GM12878 (cell line): ENCODE measurements at regions not wholly inside any gene's neighbourhood (a gene's known extent, or its start where the extent isn't known, plus 50 kb on each side); places are given as distances from the start of the nearest gene placed in this dataset.

ENCODE experiments used
- ATAC-seq: fragments of 200-7000 bp; cut with Tn5 transposase; 3 replicates; pipeline ENCODE4 v1.9.1; 2020; ENCODE audit warnings: mild to moderate bottlenecking, moderate library complexity
- BruUV-seq: library from RNA; stranded (reverse); fragments of 400-500 nt; replicated peaks from 2 replicates; lab custom pipeline; 2021; lab: Mats Ljungman, UMichigan
- CTCF ChIA-PET: fragments of 300-600 bp; sonication (Branson Sonifier 250); formaldehyde crosslinking; extraction: SDS; loops from one replicate; lab custom pipeline; 2021; ENCODE audit warnings: inconsistent platforms; lab: Yijun Ruan, JAX
- POLR2A ChIA-PET: fragments of 350-600 bp; formaldehyde crosslinking; extraction: SDS; loops from one replicate; lab custom pipeline; 2021; ENCODE audit warnings: inconsistent platforms; lab: Charles Lee
- RAD21 ChIA-PET: fragments of 300-600 bp; sonication (Branson Sonifier 250); formaldehyde crosslinking; loops from one replicate; lab custom pipeline; 2023; ENCODE audit warnings: antibody characterized with exemption; ENCODE audit not compliant: unreplicated experiment; lab: Charles Lee
- SMC1A ChIA-PET: fragments of 300-600 bp; sonication (Branson Sonifier 250); formaldehyde crosslinking; loops from one replicate; lab custom pipeline; 2023; ENCODE audit not compliant: unreplicated experiment, uncharacterized antibody; lab: Charles Lee
- DNase-seq: peaks from one replicate; pipeline ENCODE4 v3.0.0-alpha.2; 2011; ENCODE audit warnings: low read depth, low spot score
- FAIRE-seq: peaks from 3 replicates; lab custom pipeline; 2011; peaks lifted over from hg19 to GRCh38; lab: Jason Lieb, UNC
- H2AFZ ChIP-seq: 2 replicates; pipeline ENCODE4 v1.6.0; 2011; ENCODE audit warnings: low read depth, low read length, control low read depth; ENCODE audit not compliant: control insufficient read depth
- H3K27ac ChIP-seq: 2 replicates; pipeline ENCODE4 v1.5.1; 2011; ENCODE audit warnings: control low read depth; ENCODE audit not compliant: control insufficient read depth, insufficient read depth
- H3K27me3 ChIP-seq, 2 experiments: replicated peaks in 1 of 2; 2 replicates each; pipeline versions ENCODE4 v1.6.0 to v1.6.1; 2011; ENCODE audit warnings: low read length in 1 of 2; ENCODE audit not compliant: control insufficient read depth in 2 of 2, insufficient read depth in 2 of 2
- H3K36me3 ChIP-seq, 2 experiments: 2 replicates each; pipeline ENCODE4 v1.5.1; 2011; ENCODE audit warnings: low read length in 1 of 2; ENCODE audit not compliant: control insufficient read depth in 2 of 2, insufficient read depth in 2 of 2
- H3K4me1 ChIP-seq: 2 replicates; pipeline ENCODE4 v1.6.1; 2011; ENCODE audit warnings: mild to moderate bottlenecking, low read length, moderate library complexity, mixed read lengths; ENCODE audit not compliant: control insufficient read depth, insufficient read depth
- H3K4me2 ChIP-seq: 2 replicates; pipeline ENCODE4 v1.6.0; 2011; ENCODE audit warnings: control low read depth; ENCODE audit not compliant: control insufficient read depth, insufficient read depth
- H3K4me3 ChIP-seq: fragments of 200-600 bp; sonication (generic); 2 replicates; pipeline ENCODE4 v1.5.1; 2016
- H3K79me2 ChIP-seq: 2 replicates; pipeline ENCODE4 v1.6.0; 2011; ENCODE audit warnings: low read length; ENCODE audit not compliant: control insufficient read depth, insufficient read depth
- H3K9ac ChIP-seq: 2 replicates; pipeline ENCODE4 v1.8.0; 2011; ENCODE audit warnings: low read length, control low read depth, mixed read lengths; ENCODE audit not compliant: control insufficient read depth, insufficient read depth
- H3K9me3 ChIP-seq: replicated peaks from 3 replicates; pipeline ENCODE4 v1.5.1; 2011; ENCODE audit warnings: mild to moderate bottlenecking, low read length; ENCODE audit not compliant: control insufficient read depth, insufficient read depth
- H4K20me1 ChIP-seq: 2 replicates; pipeline ENCODE4 v1.6.0; 2011; ENCODE audit not compliant: control insufficient read depth, insufficient read depth
- ATF7 ChIP-seq: fragments of 450-650 bp; IDR thresholded peaks from 2 replicates; pipeline ENCODE4 v1.6.1; 2016; ENCODE audit warnings: low read depth, mild to moderate bottlenecking
- CHD1 ChIP-seq: IDR thresholded peaks from 2 replicates; pipeline ENCODE4 v1.6.1; 2012; ENCODE audit warnings: low read depth, low read length, improper control_type of control experiment
- CHD2 ChIP-seq: IDR thresholded peaks from 2 replicates; pipeline ENCODE4 v1.6.1; 2011; ENCODE audit warnings: low read depth, low read length, improper control_type of control experiment, borderline replicate concordance
- CREM ChIP-seq: IDR thresholded peaks from 2 replicates; pipeline ENCODE4 v1.6.1; 2014; ENCODE audit warnings: antibody characterized with exemption, low read depth
- EZH2 ChIP-seq: IDR thresholded peaks from 2 replicates; pipeline ENCODE4 v1.6.1; 2012; ENCODE audit warnings: low read depth, mild to moderate bottlenecking, control low read depth, inconsistent platforms, low read length, borderline replicate concordance; ENCODE audit not compliant: control insufficient read depth
- GABPA ChIP-seq: IDR thresholded peaks from 2 replicates; pipeline ENCODE4 v1.6.1; 2014; ENCODE audit warnings: antibody characterized with exemption, low read depth, mild to moderate bottlenecking, inconsistent platforms
- JUNB ChIP-seq: IDR thresholded peaks from 2 replicates; pipeline ENCODE4 v1.6.1; 2016; ENCODE audit warnings: antibody characterized with exemption, mild to moderate bottlenecking
- MEF2B ChIP-seq: fragments of 450-650 bp; IDR thresholded peaks from 2 replicates; pipeline ENCODE4 v1.6.1; 2018; ENCODE audit warnings: mild to moderate bottlenecking, moderate library complexity; ENCODE audit not compliant: partially characterized antibody, poor library complexity, severe bottlenecking
- MLLT1 ChIP-seq: fragments of 450-650 bp; IDR thresholded peaks from 2 replicates; pipeline ENCODE4 v1.6.1; 2016; ENCODE audit warnings: mild to moderate bottlenecking
- PAX8 ChIP-seq: fragments of 450-650 bp; IDR thresholded peaks from 2 replicates; pipeline ENCODE4 v1.6.1; 2017; ENCODE audit warnings: mild to moderate bottlenecking, moderate library complexity
- SP1 ChIP-seq: IDR thresholded peaks from one replicate; pipeline ENCODE4 v1.6.1; 2011; ENCODE audit warnings: low read depth, low read length
- TAF1 ChIP-seq: IDR thresholded peaks from 2 replicates; pipeline ENCODE4 v1.6.1; 2011; ENCODE audit warnings: mild to moderate bottlenecking, low read depth, low read length, borderline replicate concordance
- YBX1 ChIP-seq: fragments of 450-650 bp; IDR thresholded peaks from 2 replicates; pipeline ENCODE4 v1.6.1; 2016; ENCODE audit warnings: antibody characterized with exemption
- ZNF384 ChIP-seq: IDR thresholded peaks from 2 replicates; pipeline ENCODE4 v1.6.1; 2012; ENCODE audit warnings: low read depth, mild to moderate bottlenecking, low read length, improper control_type of control experiment, borderline replicate concordance
- WGBS: methylation state at CpG from one replicate; pipeline ENCODE4 v1.1.6; 2016; ENCODE audit warnings: low lambda C conversion rate; ENCODE audit not compliant: insufficient replicate concordance, insufficient coverage; ENCODE audit errors: missing lambda C conversion rate; 5-methylcytosine and 5-hydroxymethylcytosine counted together
- in situ Hi-C: fragments of 300-500 bp; cut with MboI; formaldehyde crosslinking; loops from 9 replicates; pipeline ENCODE4 v1.14.3; 2018; ENCODE audit warnings: mixed read lengths
- intact Hi-C: fragments of 100-400 bp; cut with micrococcal nuclease; formaldehyde crosslinking; loops from one replicate; pipeline ENCODE4 v1.14.2; 2022; ENCODE audit not compliant: unreplicated experiment

- peaks cover 0 to 3% of the 10 kb centered on the region in 2 experiments; a peak in 1 of 4 replicates for H3K27me3 ChIP-seq
- no peaks in the 10 kb centered on the region for H4K20me1 ChIP-seq
- no TSS peak for BruUV-seq
- no peak overlapping the region for H3K9ac ChIP-seq
- ChIA-PET RAD21 (no interaction called here), POLR2A (no interaction called here), CTCF (interaction anchor here (0.9 kb wide), 1 partner anchor 87 kb away, joined by 3 read pairs; no protein-coding TSS in a partner anchor), SMC1A (no interaction called here)
- in situ Hi-C loops, result no loop called here
- WGBS, result 56% methylated on average over 10 of the region's 10 CpGs
- H3K4me3 ChIP-seq, result no peak overlapping the region
- H3K36me3 ChIP-seq, result no peaks in the 10 kb centered on the region
- FAIRE-seq (no peak), DNase-seq (no peak), ATAC-seq (no peak)
- intact Hi-C loops, result no loop called here
- H3K4me2 ChIP-seq, result no peak overlapping the region
- H3K79me2 ChIP-seq, result no peaks in the 10 kb centered on the region
- H3K27ac ChIP-seq, result no peak overlapping the region
- no peak for TF ChIP-seq ZNF384
- no peak for TF ChIP-seq MEF2B
- no peak for TF ChIP-seq PAX8
- no peak for TF ChIP-seq JUNB
- no peak for TF ChIP-seq EZH2
- no peak for TF ChIP-seq MLLT1
- no peak for TF ChIP-seq CHD1
- no peak for TF ChIP-seq GABPA
- TF ChIP-seq TAF1, result no peak
- TF ChIP-seq ATF7, result no peak
- no peak for TF ChIP-seq YBX1
- no peak for TF ChIP-seq CREM
- TF ChIP-seq SP1, result no peak
- TF ChIP-seq CHD2, result no peak
- peaks cover 12% of the 10 kb centered on the region for H3K4me1 ChIP-seq
- H2AFZ ChIP-seq, result no peak overlapping the region
- H3K9me3 ChIP-seq, result peaks cover 4% of the 10 kb centered on the region; the same call in 1 of the 3 replicates
Measured at GRCh38 chr3:127077505-127078064, 94.7 kb downstream of the PLXNA1 start.
